ENCODE measurements at regions not wholly inside any gene's neighbourhood (a gene's known extent, or its start where the extent isn't known, plus 50 kb on each side); places are given as distances from the start of the nearest gene placed in this dataset.
"Not testable (repeated sequence)": the region's sequence is repeated elsewhere in the genome, so short reads cannot be mapped to it uniquely, and the experiment has no call there.

GRCh38 chr5:15097552-15097951 is 226.0 kb upstream of the ANKH start:
- Histone ChIP-seq H3K27ac (no peak overlapping the region), H3K9me3 (no peaks in the 10 kb centered on the region), H3K36me3 (no peaks in the 10 kb centered on the region), H3K4me1 (no peaks in the 10 kb centered on the region), H3K4me3 (no peak overlapping the region), H3K27me3 (no peaks in the 10 kb centered on the region)
- intact Hi-C loops (cut with DNase I; ENCODE audit: low total_unique reads) (no loop called here), in situ Hi-C loops (cut with MboI; ENCODE audit: low sequenced_read_pairs in 4 of 4) (loop anchor here in 1 of 4 donors (25.0 kb wide), 1 partner anchor 915 kb away; no protein-coding TSS in a partner anchor)
- no peak for TF ChIP-seq CTCF (IDR thresholded peaks at IDR 0.05 in 4 of 5, conservative IDR thresholded peaks at IDR 0.05 in 1 of 5)
- TF ChIP-seq POLR2A (IDR thresholded peaks at IDR 0.05) = no peak
- DNase-seq (no peak), ATAC-seq (no peak)

- in situ Hi-C loops (cut with MboI; ENCODE audit: low sequenced_read_pairs in 4 of 4) = loop anchor here in 1 of 4 donors (25.0 kb wide), 1 partner anchor 916 kb away; no protein-coding TSS in a partner anchor
- DNase-seq; H3K36me3 ChIP-seq; ATAC-seq; H3K9me3 ChIP-seq; H3K4me1 ChIP-seq; intact Hi-C loops (cut with DNase I; ENCODE audit: low total_unique reads); H3K27me3 ChIP-seq; H3K4me3 ChIP-seq; H3K27ac ChIP-seq: not testable (repeated sequence)
Measured at GRCh38 chr5:15096686-15097085, 225.1 kb upstream of the ANKH start.

GRCh38 chr5:15092801-15093200 is 221.2 kb upstream of the ANKH start:
- intact Hi-C loops (cut with DNase I; ENCODE audit: low total_unique reads) (no loop called here), in situ Hi-C loops (cut with MboI; ENCODE audit: low sequenced_read_pairs in 4 of 4) (loop anchor here in 1 of 4 donors (25.0 kb wide), 1 partner anchor 920 kb away; no protein-coding TSS in a partner anchor)
- Histone ChIP-seq H3K4me1 (no peaks in the 10 kb centered on the region), H3K4me3 (no peak overlapping the region), H3K27ac (no peak overlapping the region), H3K9me3 (no peaks in the 10 kb centered on the region), H3K27me3 (no peaks in the 10 kb centered on the region), H3K36me3 (no peaks in the 10 kb centered on the region)
- ATAC-seq (no peak), DNase-seq (no peak)
- no peak for TF ChIP-seq CTCF (IDR thresholded peaks at IDR 0.05 in 4 of 5, conservative IDR thresholded peaks at IDR 0.05 in 1 of 5)
- TF ChIP-seq POLR2A (IDR thresholded peaks at IDR 0.05) = no peak

GRCh38 chr5:15085671-15086070 is 214.1 kb upstream of the ANKH start:
- no peak overlapping the region for H3K4me3 ChIP-seq
- no peaks in the 10 kb centered on the region for H3K4me1 ChIP-seq
- ATAC-seq (no peak), DNase-seq (no peak)
- no peak overlapping the region for H3K27ac ChIP-seq
- H3K9me3 ChIP-seq = no peaks in the 10 kb centered on the region
- no peaks in the 10 kb centered on the region for H3K36me3 ChIP-seq
- TF ChIP-seq POLR2A (IDR thresholded peaks at IDR 0.05) = no peak
- TF ChIP-seq CTCF (IDR thresholded peaks at IDR 0.05 in 4 of 5, conservative IDR thresholded peaks at IDR 0.05 in 1 of 5) = no peak
- in situ Hi-C loops (cut with MboI; ENCODE audit: low sequenced_read_pairs in 4 of 4) = loop anchor here in 1 of 4 donors (25.0 kb wide), 1 partner anchor 927 kb away; no protein-coding TSS in a partner anchor
- no peaks in the 10 kb centered on the region for H3K27me3 ChIP-seq
- intact Hi-C loops (cut with DNase I; ENCODE audit: low total_unique reads) = no loop called here

GRCh38 chr5:15082096-15082495 is 210.5 kb upstream of the ANKH start:
- DNase-seq = no peak
- no peaks in the 10 kb centered on the region for H3K4me1 ChIP-seq
- no peaks in the 10 kb centered on the region for H3K36me3 ChIP-seq
- no peak for ATAC-seq
- no peaks in the 10 kb centered on the region for H3K9me3 ChIP-seq
- TF ChIP-seq POLR2A (IDR thresholded peaks at IDR 0.05) (no peak), CTCF (IDR thresholded peaks at IDR 0.05 in 4 of 5, conservative IDR thresholded peaks at IDR 0.05 in 1 of 5) (no peak)
- in situ Hi-C loops (cut with MboI; ENCODE audit: low sequenced_read_pairs in 4 of 4) = loop anchor here in 1 of 4 donors (25.0 kb wide), 1 partner anchor 930 kb away; no protein-coding TSS in a partner anchor
- H3K4me3 ChIP-seq = no peak overlapping the region
- no peaks in the 10 kb centered on the region for H3K27me3 ChIP-seq
- intact Hi-C loops (cut with DNase I; ENCODE audit: low total_unique reads) = no loop called here
- H3K27ac ChIP-seq = no peak overlapping the region
